SK-N-SH treated with all-trans-retinoic acid at 6 μM for 48 hours (cell line): ENCODE measurements at regions not wholly inside any gene's neighbourhood (a gene's known extent, or its start where the extent isn't known, plus 50 kb on each side); places are given as distances from the start of the nearest gene placed in this dataset.

Experiments
- ATAC-seq: fragments of 200-7000 bp; cut with Tn5 transposase; 3 replicates; pipeline ENCODE4 v1.9.1; 2020; ENCODE audit warnings: mild to moderate bottlenecking, moderate library complexity
- ARNTL ChIP-seq: fragments of 450-650 bp; formaldehyde crosslinking; IDR thresholded peaks from 2 replicates; pipeline ENCODE4 v1.5.0; 2020; ENCODE audit warnings: low read depth, mild to moderate bottlenecking, moderate library complexity, borderline replicate concordance
- BACH2 ChIP-seq: fragments of 250-450 bp; sonication (Bioruptor Pico); IDR thresholded peaks from 2 replicates; pipeline ENCODE4 v1.9.0; 2021; ENCODE audit warnings: mild to moderate bottlenecking, borderline replicate concordance
- CREB5 ChIP-seq: fragments of 250-450 bp; sonication (Bioruptor Pico); IDR thresholded peaks from 2 replicates; pipeline ENCODE4 v1.5.1; 2020; ENCODE audit warnings: low read depth, mild to moderate bottlenecking, moderate library complexity
- CSDC2 ChIP-seq: fragments of 250-450 bp; sonication (Bioruptor Pico); IDR thresholded peaks from 2 replicates; pipeline ENCODE4 v1.5.0; 2020; ENCODE audit warnings: mild to moderate bottlenecking, moderate library complexity
- ESRRG ChIP-seq: fragments of 250-450 bp; sonication (Bioruptor Pico); IDR thresholded peaks from 2 replicates; pipeline ENCODE4 v1.6.1; 2021; ENCODE audit warnings: mild to moderate bottlenecking
- GLIS3 ChIP-seq: fragments of 250-450 bp; sonication (Bioruptor Pico); IDR thresholded peaks from 2 replicates; pipeline ENCODE4 v1.5.0; 2020; ENCODE audit warnings: mild to moderate bottlenecking, moderate library complexity
- ISL1 ChIP-seq: fragments of 250-450 bp; sonication (Bioruptor Pico); IDR thresholded peaks from 2 replicates; pipeline ENCODE4 v2.1.2; 2022; ENCODE audit warnings: mild to moderate bottlenecking, moderate library complexity
- OSR1 ChIP-seq: fragments of 250-450 bp; sonication (Bioruptor Pico); IDR thresholded peaks from 2 replicates; pipeline ENCODE4 v1.8.0; 2022; ENCODE audit warnings: moderate library complexity, mild to moderate bottlenecking, inconsistent platforms
- POU6F1 ChIP-seq: fragments of 250-450 bp; sonication (Bioruptor Pico); IDR thresholded peaks from 2 replicates; pipeline ENCODE4 v1.8.0; 2021; ENCODE audit warnings: low read depth, mild to moderate bottlenecking, moderate library complexity, borderline replicate concordance
- RARB ChIP-seq: fragments of 250-450 bp; sonication (Bioruptor Pico); IDR thresholded peaks from 2 replicates; pipeline ENCODE4 v1.8.0; 2021; ENCODE audit warnings: mild to moderate bottlenecking, moderate library complexity
- SNAI2 ChIP-seq: fragments of 250-450 bp; sonication (Bioruptor Pico); IDR thresholded peaks from 2 replicates; pipeline ENCODE4 v1.5.0; 2020; ENCODE audit warnings: mild to moderate bottlenecking, moderate library complexity
- TCF4 ChIP-seq: fragments of 250-450 bp; sonication (Bioruptor Pico); IDR thresholded peaks from 2 replicates; pipeline ENCODE4 v1.8.0; 2021; ENCODE audit warnings: mild to moderate bottlenecking, moderate library complexity, borderline replicate concordance
- TOX ChIP-seq: fragments of 250-450 bp; sonication (Bioruptor Pico); IDR thresholded peaks from 2 replicates; pipeline ENCODE4 v1.8.0; 2021; ENCODE audit warnings: mild to moderate bottlenecking, moderate library complexity, borderline replicate concordance
- TSHZ2 ChIP-seq: fragments of 250-450 bp; sonication (Bioruptor Pico); IDR thresholded peaks from 2 replicates; pipeline ENCODE4 v1.5.0; 2020; ENCODE audit warnings: mild to moderate bottlenecking, moderate library complexity
- ZC3H10 ChIP-seq: fragments of 250-450 bp; sonication (Bioruptor Pico); IDR thresholded peaks from 2 replicates; pipeline ENCODE4 v1.5.1; 2021; ENCODE audit warnings: mild to moderate bottlenecking, moderate library complexity
- ZFP3 ChIP-seq: fragments of 250-450 bp; sonication (Bioruptor Pico); IDR thresholded peaks from 2 replicates; pipeline ENCODE4 v1.5.0; 2020; ENCODE audit warnings: mild to moderate bottlenecking, moderate library complexity
- ZFP30 ChIP-seq: fragments of 450-650 bp; formaldehyde crosslinking; IDR thresholded peaks from 2 replicates; pipeline ENCODE4 v1.5.0; 2022; ENCODE audit warnings: mild to moderate bottlenecking, moderate library complexity
- ZNF565 ChIP-seq: fragments of 450-650 bp; formaldehyde crosslinking; conservative IDR thresholded peaks from 2 replicates; pipeline ENCODE4 v1.5.0; 2020; ENCODE audit warnings: low read depth, mild to moderate bottlenecking, moderate library complexity
- ZNF70 ChIP-seq: fragments of 450-650 bp; formaldehyde crosslinking; IDR thresholded peaks from 2 replicates; pipeline ENCODE4 v1.5.0; 2020; ENCODE audit warnings: mild to moderate bottlenecking, moderate library complexity
- ZNF8 ChIP-seq: fragments of 450-650 bp; formaldehyde crosslinking; IDR thresholded peaks from 2 replicates; pipeline ENCODE4 v1.5.0; 2020; ENCODE audit warnings: mild to moderate bottlenecking, moderate library complexity
- TF ChIP-seq, protein P1 (sequence below): fragments of 250-450 bp; sonication (Bioruptor Pico); IDR thresholded peaks from 2 replicates; pipeline ENCODE4 v1.5.1; 2021; ENCODE audit warnings: mild to moderate bottlenecking, moderate library complexity

GRCh38 chr6:145423936-145424335 lies 311.4 kb downstream of the EPM2A start:
- TF ChIP-seq TSHZ2 (CRISPR knock-in tag) (no peak), ZC3H10 (no peak), SNAI2 (CRISPR knock-in tag) (no peak), CREB5 (CRISPR knock-in tag) (no peak), ZNF8 (CRISPR knock-in tag) (no peak), RARB (CRISPR knock-in tag) (no peak), ZFP3 (CRISPR knock-in tag) (no peak), POU6F1 (CRISPR knock-in tag) (no peak), ZNF70 (no peak), TOX (CRISPR knock-in tag) (no peak), GLIS3 (CRISPR knock-in tag) (no peak)
- TF ChIP-seq, protein P1, sequence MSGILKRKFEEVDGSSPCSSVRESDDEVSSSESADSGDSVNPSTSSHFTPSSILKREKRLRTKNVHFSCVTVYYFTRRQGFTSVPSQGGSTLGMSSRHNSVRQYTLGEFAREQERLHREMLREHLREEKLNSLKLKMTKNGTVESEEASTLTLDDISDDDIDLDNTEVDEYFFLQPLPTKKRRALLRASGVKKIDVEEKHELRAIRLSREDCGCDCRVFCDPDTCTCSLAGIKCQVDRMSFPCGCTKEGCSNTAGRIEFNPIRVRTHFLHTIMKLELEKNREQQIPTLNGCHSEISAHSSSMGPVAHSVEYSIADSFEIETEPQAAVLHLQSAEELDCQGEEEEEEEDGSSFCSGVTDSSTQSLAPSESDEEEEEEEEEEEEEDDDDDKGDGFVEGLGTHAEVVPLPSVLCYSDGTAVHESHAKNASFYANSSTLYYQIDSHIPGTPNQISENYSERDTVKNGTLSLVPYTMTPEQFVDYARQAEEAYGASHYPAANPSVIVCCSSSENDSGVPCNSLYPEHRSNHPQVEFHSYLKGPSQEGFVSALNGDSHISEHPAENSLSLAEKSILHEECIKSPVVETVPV: no peak
- ATAC-seq: no peak

- no peak for ATAC-seq
- TF ChIP-seq ESRRG (CRISPR knock-in tag) (no peak), GLIS3 (CRISPR knock-in tag) (no peak), SNAI2 (CRISPR knock-in tag) (no peak), ARNTL (CRISPR knock-in tag) (no peak), OSR1 (CRISPR knock-in tag) (no peak), POU6F1 (CRISPR knock-in tag) (no peak), CREB5 (CRISPR knock-in tag) (no peak)
These were observed 308.1 kb downstream of the EPM2A start for GRCh38 chr6:145427232-145427631.

- no peak for TF ChIP-seq TOX (CRISPR knock-in tag)
- TF ChIP-seq ZNF565 (CRISPR knock-in tag): no peak
- no peak for TF ChIP-seq ZFP30 (CRISPR knock-in tag)
- TF ChIP-seq TCF4: no peak
- TF ChIP-seq, protein P1: no peak
- no peak for TF ChIP-seq ZFP3 (CRISPR knock-in tag)
- no peak for TF ChIP-seq BACH2
- no peak for TF ChIP-seq CSDC2
- no peak for TF ChIP-seq TSHZ2 (CRISPR knock-in tag)
- no peak for TF ChIP-seq ZC3H10
- no peak for TF ChIP-seq RARB (CRISPR knock-in tag)
- no peak for TF ChIP-seq ISL1 (CRISPR knock-in tag)
- ATAC-seq: no peak
These were observed 306.6 kb downstream of the EPM2A start for GRCh38 chr6:145428706-145429105.
